Uterus (tissue), 3 donors: ENCODE measurements at regions not wholly inside any gene's neighbourhood (a gene's known extent, or its start where the extent isn't known, plus 50 kb on each side); places are given as distances from the start of the nearest gene placed in this dataset.

ENCODE experiments used
- DNase-seq, 2 donors: peaks; one replicate each; pipeline ENCODE4 v3.0.0-alpha.2; 2019 to 2020
- H3K27ac ChIP-seq, 2 donors: fragments of 200-600 bp; sonication (generic); 1 replicate in 1 of 2; 2 replicates in 1 of 2; pipeline ENCODE4 v1.5.1; 2016 to 2018
- H3K27me3 ChIP-seq, 2 donors: fragments of 200-600 bp; sonication (generic); one replicate each; pipeline ENCODE4 v1.5.1; 2018 to 2019; ENCODE audit warnings: control low read depth in 1 of 2
- H3K36me3 ChIP-seq, 2 donors: fragments of 200-600 bp; sonication (generic); one replicate each; pipeline ENCODE4 v1.5.1; 2019; ENCODE audit warnings: control low read depth in 1 of 2
- H3K4me1 ChIP-seq, 2 donors: fragments of 200-600 bp; sonication (generic); one replicate each; pipeline ENCODE4 v1.5.1; 2018 to 2019; ENCODE audit warnings: control low read depth in 1 of 2
- H3K4me3 ChIP-seq, 2 donors: fragments of 200-600 bp; sonication (generic); 1 replicate in 1 of 2; 2 replicates in 1 of 2; pipeline ENCODE4 v1.5.1; 2018 to 2019; ENCODE audit warnings: mild to moderate bottlenecking in 1 of 2
- H3K9me3 ChIP-seq, 2 donors: fragments of 200-600 bp; sonication (generic); one replicate each; pipeline ENCODE4 v1.5.1; 2019; ENCODE audit warnings: control low read depth in 1 of 2
- CTCF ChIP-seq, 4 experiments: fragments of 200-600 bp in 2 of 4; fragments of 450-650 bp in 2 of 4; sonication (generic) in 2 of 4; IDR thresholded peaks; one replicate each; pipeline ENCODE4 v1.5.1; 2016 to 2019; ENCODE audit warnings: antibody characterized with exemption in 4 of 4, mild to moderate bottlenecking in 2 of 4, moderate library complexity in 1 of 4
- POLR2A ChIP-seq, 2 donors: fragments of 450-650 bp; IDR thresholded peaks; one replicate each; pipeline ENCODE4 v1.6.1; 2016; ENCODE audit warnings: antibody characterized with exemption in 2 of 2, mild to moderate bottlenecking in 1 of 2, moderate library complexity in 1 of 2
- intact Hi-C: fragments of 100-400 bp; cut with DNase I; formaldehyde crosslinking; loops from one replicate; pipeline ENCODE4 v1.15.1; 2023; ENCODE audit warnings: low total_unique reads
- donor health status: DM: yes; HTN: yes; CAD: no.

- H3K27ac ChIP-seq = no peak overlapping the region
- H3K27me3 ChIP-seq = no peaks in the 10 kb centered on the region
- no peaks in the 10 kb centered on the region for H3K9me3 ChIP-seq
- no peak for DNase-seq
- H3K4me1 ChIP-seq = no peaks in the 10 kb centered on the region
- intact Hi-C loops = no loop called here
- TF ChIP-seq POLR2A (IDR thresholded peaks at IDR 0.05) (no peak), CTCF (IDR thresholded peaks at IDR 0.05) (no peak)
- no peak overlapping the region for H3K4me3 ChIP-seq
- no peaks in the 10 kb centered on the region for H3K36me3 ChIP-seq
These were observed 116.2 kb upstream of the TBCA start for GRCh38 chr5:77892061-77893010.

GRCh38 chr5:77885519-77885918 lies 109.4 kb upstream of the TBCA start:
- intact Hi-C loops = no loop called here
- H3K4me3 ChIP-seq = no peak overlapping the region
- no peak for TF ChIP-seq CTCF (IDR thresholded peaks at IDR 0.05)
- TF ChIP-seq POLR2A (IDR thresholded peaks at IDR 0.05) = no peak
- no peaks in the 10 kb centered on the region for H3K9me3 ChIP-seq
- no peak overlapping the region for H3K27ac ChIP-seq
- H3K4me1 ChIP-seq = no peaks in the 10 kb centered on the region
- H3K27me3 ChIP-seq = no peaks in the 10 kb centered on the region
- H3K36me3 ChIP-seq = no peaks in the 10 kb centered on the region
- no peak for DNase-seq

GRCh38 chr5:77882670-77883257 lies 106.6 kb upstream of the TBCA start:
- H3K9me3 ChIP-seq = no peaks in the 10 kb centered on the region
- no peaks in the 10 kb centered on the region for H3K27me3 ChIP-seq
- DNase-seq = no peak
- H3K4me1 ChIP-seq = no peaks in the 10 kb centered on the region
- TF ChIP-seq CTCF (IDR thresholded peaks at IDR 0.05) (no peak), POLR2A (IDR thresholded peaks at IDR 0.05) (no peak)
- H3K4me3 ChIP-seq = no peak overlapping the region
- intact Hi-C loops = no loop called here
- no peaks in the 10 kb centered on the region for H3K36me3 ChIP-seq
- no peak overlapping the region for H3K27ac ChIP-seq

- H3K36me3 ChIP-seq = no peaks in the 10 kb centered on the region
- intact Hi-C loops = no loop called here
- H3K27ac ChIP-seq = no peak overlapping the region
- H3K4me1 ChIP-seq = no peaks in the 10 kb centered on the region
- TF ChIP-seq CTCF (IDR thresholded peaks at IDR 0.05) (no peak), POLR2A (IDR thresholded peaks at IDR 0.05) (no peak)
- H3K27me3 ChIP-seq = no peaks in the 10 kb centered on the region
- H3K4me3 ChIP-seq = no peak overlapping the region
- DNase-seq = no peak
- H3K9me3 ChIP-seq = no peaks in the 10 kb centered on the region
These were observed 105.4 kb upstream of the TBCA start for GRCh38 chr5:77881528-77881927.
